ENCODE measurements at regions not wholly inside any gene's neighbourhood (a gene's known extent, or its start where the extent isn't known, plus 50 kb on each side); places are given as distances from the start of the nearest gene placed in this dataset.

DNA sequence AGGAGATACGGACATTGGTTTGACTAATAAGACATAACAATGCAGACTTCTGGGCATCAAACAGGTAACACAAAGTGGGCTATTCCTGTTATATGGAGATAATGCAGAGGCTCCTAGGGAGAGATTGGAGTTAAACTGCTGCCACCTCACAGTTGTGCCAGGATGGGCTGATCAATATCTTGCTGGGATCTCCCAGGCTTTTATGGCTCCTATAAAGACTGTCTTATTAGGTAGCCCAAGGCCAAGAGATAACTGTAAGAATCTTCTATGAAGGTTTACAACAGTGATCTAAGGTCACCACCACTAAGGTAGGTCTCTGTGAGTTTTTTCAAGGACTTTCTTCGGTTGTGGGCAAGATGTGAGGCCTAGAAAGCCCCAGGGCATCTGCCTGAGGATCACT lies 345.8 kb downstream of the KLF5 start:
- FAIRE-seq: no peak
- TF ChIP-seq, protein P1, sequence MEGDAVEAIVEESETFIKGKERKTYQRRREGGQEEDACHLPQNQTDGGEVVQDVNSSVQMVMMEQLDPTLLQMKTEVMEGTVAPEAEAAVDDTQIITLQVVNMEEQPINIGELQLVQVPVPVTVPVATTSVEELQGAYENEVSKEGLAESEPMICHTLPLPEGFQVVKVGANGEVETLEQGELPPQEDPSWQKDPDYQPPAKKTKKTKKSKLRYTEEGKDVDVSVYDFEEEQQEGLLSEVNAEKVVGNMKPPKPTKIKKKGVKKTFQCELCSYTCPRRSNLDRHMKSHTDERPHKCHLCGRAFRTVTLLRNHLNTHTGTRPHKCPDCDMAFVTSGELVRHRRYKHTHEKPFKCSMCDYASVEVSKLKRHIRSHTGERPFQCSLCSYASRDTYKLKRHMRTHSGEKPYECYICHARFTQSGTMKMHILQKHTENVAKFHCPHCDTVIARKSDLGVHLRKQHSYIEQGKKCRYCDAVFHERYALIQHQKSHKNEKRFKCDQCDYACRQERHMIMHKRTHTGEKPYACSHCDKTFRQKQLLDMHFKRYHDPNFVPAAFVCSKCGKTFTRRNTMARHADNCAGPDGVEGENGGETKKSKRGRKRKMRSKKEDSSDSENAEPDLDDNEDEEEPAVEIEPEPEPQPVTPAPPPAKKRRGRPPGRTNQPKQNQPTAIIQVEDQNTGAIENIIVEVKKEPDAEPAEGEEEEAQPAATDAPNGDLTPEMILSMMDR (IDR thresholded peaks at IDR 0.05; ENCODE audit: insufficient read depth, missing control alignments): no peak

DNA sequence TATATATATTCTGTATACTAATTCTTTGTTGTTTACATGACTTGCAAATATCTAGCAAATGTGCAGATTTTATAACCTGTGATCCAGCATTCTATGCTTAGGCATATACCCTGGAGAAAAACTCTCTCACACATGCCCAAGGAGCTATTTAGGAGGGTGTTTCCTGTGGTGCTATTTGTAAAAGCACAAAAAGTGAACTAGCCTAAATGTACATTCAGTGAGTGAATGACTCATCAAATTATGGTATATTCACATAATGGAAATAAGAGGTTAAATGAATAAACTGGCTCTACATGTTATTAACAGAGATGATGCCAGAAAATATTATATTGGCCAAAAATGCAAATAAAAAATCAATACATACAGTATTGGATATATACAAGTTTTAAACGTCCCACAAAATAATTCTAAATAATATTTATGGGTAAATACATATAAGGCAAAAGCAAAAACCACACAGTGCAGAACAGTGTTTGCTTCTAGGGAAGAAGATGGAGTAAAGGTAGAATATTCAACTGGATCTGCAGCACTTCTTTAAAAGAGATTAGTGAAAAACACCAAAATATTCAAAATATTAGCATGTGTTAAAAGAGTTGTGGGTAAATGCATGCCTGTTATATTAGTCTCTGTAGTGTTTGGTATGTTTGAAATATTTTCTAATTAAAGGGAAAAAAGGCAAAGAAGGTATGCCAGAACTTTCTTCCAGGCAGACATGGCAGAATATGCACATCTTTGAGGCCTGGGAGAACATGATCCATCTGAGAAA lies 344.7 kb downstream of the KLF5 start:
- TF ChIP-seq, protein P1 (IDR thresholded peaks at IDR 0.05; ENCODE audit: insufficient read depth, missing control alignments): no peak
- FAIRE-seq (no peak), DNase-seq (ENCODE audit: insufficient read length, low spot score) (no peak)

More for the DNA sequence above, 345.8 kb downstream of the KLF5 start:
- no peak for DNase-seq (ENCODE audit: insufficient read length, low spot score)

GRCh38 chr13:73401769-73402168 lies 343.0 kb downstream of the KLF5 start:
- no peak for DNase-seq (ENCODE audit: insufficient read length, low spot score)
- TF ChIP-seq, protein P1 (IDR thresholded peaks at IDR 0.05; ENCODE audit: insufficient read depth, missing control alignments): no peak
- no peak for FAIRE-seq

- FAIRE-seq (no peak), DNase-seq (ENCODE audit: insufficient read length, low spot score) (no peak)
- TF ChIP-seq, protein P1 (IDR thresholded peaks at IDR 0.05; ENCODE audit: insufficient read depth, missing control alignments): no peak
Observed at GRCh38 chr13:73399347-73400216, 340.8 kb downstream of the KLF5 start.

DNA sequence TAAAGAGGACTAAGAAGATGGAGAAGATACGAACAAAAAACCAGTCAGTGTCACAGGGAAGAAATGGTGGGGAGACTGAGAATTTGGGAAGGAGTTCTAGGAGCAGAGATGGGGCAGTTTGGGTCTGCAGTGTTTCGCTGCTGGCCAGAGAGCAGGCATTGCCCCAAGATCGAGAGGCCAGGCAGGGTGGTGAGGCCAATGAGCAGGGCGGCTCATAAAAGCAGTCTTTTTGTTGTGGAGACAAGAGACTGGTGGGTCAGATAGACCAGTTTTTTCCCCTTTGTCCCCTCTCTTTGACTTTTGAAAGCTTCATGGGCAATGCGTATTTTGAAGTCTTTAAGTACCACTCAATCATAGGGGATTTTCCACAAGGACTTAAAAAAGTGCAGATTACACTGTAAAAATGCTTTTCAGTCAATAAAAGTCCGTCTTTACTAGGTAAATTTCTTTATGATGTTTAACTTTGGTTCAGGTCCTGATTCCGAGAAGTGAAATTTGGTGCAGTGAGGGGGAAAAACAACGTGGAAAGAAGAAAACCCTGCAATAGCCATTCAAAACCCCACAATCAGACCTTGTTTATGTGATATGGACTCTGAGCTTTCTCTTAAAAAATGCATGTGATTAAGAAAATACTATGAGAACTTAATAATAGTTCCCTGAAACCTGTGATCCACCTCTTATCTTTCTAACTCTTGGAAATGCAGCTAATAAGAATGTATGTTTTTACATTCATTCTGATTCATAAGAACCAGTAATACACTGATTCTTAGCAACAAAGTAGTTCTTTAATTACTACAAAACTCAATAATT lies 338.9 kb downstream of the KLF5 start:
- no peak for FAIRE-seq
- no peak for DNase-seq (ENCODE audit: insufficient read length, low spot score)
- TF ChIP-seq, protein P1 (IDR thresholded peaks at IDR 0.05; ENCODE audit: insufficient read depth, missing control alignments): no peak

- DNase-seq (ENCODE audit: insufficient read length, low spot score): no peak
- TF ChIP-seq, protein P1 (IDR thresholded peaks at IDR 0.05; ENCODE audit: insufficient read depth, missing control alignments): no peak
- no peak for FAIRE-seq
Observed at GRCh38 chr13:73394066-73394465, 335.3 kb downstream of the KLF5 start.

Data from D721Med (cell line).